Upper lobe of left lung (tissue), 6 donors: ENCODE measurements at regions not wholly inside any gene's neighbourhood (a gene's known extent, or its start where the extent isn't known, plus 50 kb on each side); places are given as distances from the start of the nearest gene placed in this dataset.

Experiments
- ATAC-seq, 2 donors: fragments of 200-7000 bp; cut with Tn5 transposase; one replicate each; pipeline ENCODE4 v1.9.1; 2022; ENCODE audit warnings: mild to moderate bottlenecking in 2 of 2, moderate library complexity in 2 of 2; ENCODE audit not compliant: low FRiP score in 2 of 2
- DNase-seq, 2 donors: peaks; one replicate each; pipeline ENCODE4 v3.0.0-alpha.2; 2019 to 2020
- H3K27ac ChIP-seq, 4 donors: fragments of 200-600 bp; sonication (generic); one replicate each; pipeline ENCODE4 v1.5.1; 2016 to 2019
- H3K27me3 ChIP-seq, 4 donors: fragments of 200-600 bp; sonication (generic); one replicate each; pipeline ENCODE4 v1.5.1; 2017 to 2019
- H3K36me3 ChIP-seq, 4 donors: fragments of 200-600 bp; sonication (generic); one replicate each; pipeline ENCODE4 v1.5.1; 2016 to 2019
- H3K4me1 ChIP-seq, 4 donors: fragments of 200-600 bp; sonication (generic); one replicate each; pipeline ENCODE4 v1.5.1; 2018 to 2019
- H3K4me3 ChIP-seq, 4 donors: fragments of 200-600 bp; sonication (generic); one replicate each; pipeline ENCODE4 v1.5.1; 2017 to 2019; ENCODE audit warnings: mild to moderate bottlenecking in 2 of 4, moderate library complexity in 1 of 4
- H3K9me3 ChIP-seq, 4 donors: fragments of 200-600 bp; sonication (generic); one replicate each; pipeline ENCODE4 v1.5.1; 2018 to 2019
- EP300 ChIP-seq, 4 donors: sonication (generic); formaldehyde crosslinking; IDR thresholded peaks; one replicate each; pipeline ENCODE4 v1.5.1; 2017; ENCODE audit warnings: antibody characterized with exemption in 4 of 4, control low read depth in 2 of 4
- POLR2A ChIP-seq, 4 donors: fragments of 450-650 bp; IDR thresholded peaks; one replicate each; pipeline ENCODE4 v1.5.1; 2016 to 2017; ENCODE audit warnings: antibody characterized with exemption in 4 of 4, mild to moderate bottlenecking in 2 of 4
- POLR2AphosphoS5 ChIP-seq, 2 donors: sonication (generic); formaldehyde crosslinking; IDR thresholded peaks; one replicate each; pipeline ENCODE4 v1.5.1; 2017; ENCODE audit warnings: antibody characterized with exemption in 2 of 2
- WGBS, 2 donors: methylation state at CpG; one replicate each; pipeline ENCODE4 v1.1.5; 2017 to 2018; 5-methylcytosine and 5-hydroxymethylcytosine counted together
- TF ChIP-seq, protein P1 (sequence below), 6 experiments: fragments of 450-650 bp in 4 of 6; fragments of 200-600 bp in 2 of 6; sonication (generic) in 2 of 6; IDR thresholded peaks; one replicate each; pipeline ENCODE4 v1.5.1; 2016 to 2019; ENCODE audit warnings: antibody characterized with exemption in 6 of 6
- donor health status: DM: no; HTN: no; CAD: no; lungs with moderate emphysema.
- donor health status: DM: no; HTN: yes; CAD: no; lungs with severe emphysema.

DNA sequence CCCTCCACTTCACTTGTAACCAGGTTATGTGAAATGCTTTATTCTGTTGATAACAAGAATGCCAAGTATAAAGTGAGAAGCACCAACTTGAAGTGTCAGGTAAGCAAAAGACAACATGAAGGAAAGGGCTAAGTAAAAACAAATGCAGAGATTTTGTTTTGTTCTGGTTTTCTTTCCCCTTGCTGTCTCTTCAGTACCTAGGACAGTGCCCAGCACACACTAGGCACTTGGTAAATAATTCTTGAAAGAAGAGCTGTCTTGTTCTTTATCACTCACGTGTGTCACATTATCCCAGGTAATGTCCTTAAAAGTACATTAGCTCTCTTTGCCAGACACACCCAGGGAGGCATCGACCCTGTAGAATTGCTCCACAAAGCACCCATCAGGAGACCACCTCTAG lies 350.0 kb upstream of the IRAK1BP1 start:
- H3K9me3 ChIP-seq: no peaks in the 10 kb centered on the region
- WGBS, 2 donors: 34 to 42% methylated on average over 2 of the region's 2 CpGs
- H3K4me1 ChIP-seq: no peaks in the 10 kb centered on the region
- H3K4me3 ChIP-seq: no peak overlapping the region
- DNase-seq (no peak), ATAC-seq (no peak)
- H3K36me3 ChIP-seq: no peaks in the 10 kb centered on the region
- TF ChIP-seq EP300 (IDR thresholded peaks at IDR 0.05) (no peak), POLR2A (IDR thresholded peaks at IDR 0.05) (no peak), POLR2AphosphoS5 (IDR thresholded peaks at IDR 0.05) (no peak)
- TF ChIP-seq, protein P1, sequence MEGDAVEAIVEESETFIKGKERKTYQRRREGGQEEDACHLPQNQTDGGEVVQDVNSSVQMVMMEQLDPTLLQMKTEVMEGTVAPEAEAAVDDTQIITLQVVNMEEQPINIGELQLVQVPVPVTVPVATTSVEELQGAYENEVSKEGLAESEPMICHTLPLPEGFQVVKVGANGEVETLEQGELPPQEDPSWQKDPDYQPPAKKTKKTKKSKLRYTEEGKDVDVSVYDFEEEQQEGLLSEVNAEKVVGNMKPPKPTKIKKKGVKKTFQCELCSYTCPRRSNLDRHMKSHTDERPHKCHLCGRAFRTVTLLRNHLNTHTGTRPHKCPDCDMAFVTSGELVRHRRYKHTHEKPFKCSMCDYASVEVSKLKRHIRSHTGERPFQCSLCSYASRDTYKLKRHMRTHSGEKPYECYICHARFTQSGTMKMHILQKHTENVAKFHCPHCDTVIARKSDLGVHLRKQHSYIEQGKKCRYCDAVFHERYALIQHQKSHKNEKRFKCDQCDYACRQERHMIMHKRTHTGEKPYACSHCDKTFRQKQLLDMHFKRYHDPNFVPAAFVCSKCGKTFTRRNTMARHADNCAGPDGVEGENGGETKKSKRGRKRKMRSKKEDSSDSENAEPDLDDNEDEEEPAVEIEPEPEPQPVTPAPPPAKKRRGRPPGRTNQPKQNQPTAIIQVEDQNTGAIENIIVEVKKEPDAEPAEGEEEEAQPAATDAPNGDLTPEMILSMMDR (IDR thresholded peaks at IDR 0.05): no peak
- no peak overlapping the region for H3K27ac ChIP-seq
- H3K27me3 ChIP-seq: no peaks in the 10 kb centered on the region

DNA sequence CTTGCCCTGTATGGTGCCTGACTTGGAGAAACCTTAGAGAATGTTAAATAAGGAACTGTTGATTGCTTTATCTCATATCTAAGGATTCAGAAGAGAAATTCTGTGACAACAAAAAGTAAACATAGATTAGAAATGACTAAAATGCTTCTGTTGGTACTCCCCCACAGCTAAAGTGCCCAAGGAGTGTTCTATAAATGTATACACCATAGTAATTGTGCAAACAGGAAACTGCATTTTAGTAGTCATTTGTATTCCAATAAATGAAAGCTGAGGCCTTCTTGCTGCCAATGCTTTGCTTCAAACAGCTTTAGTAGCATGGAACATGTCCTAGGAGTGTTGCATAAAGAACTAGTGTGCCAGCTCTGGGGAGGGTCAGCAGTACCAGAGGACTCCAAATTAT lies 343.7 kb upstream of the IRAK1BP1 start:
- TF ChIP-seq POLR2AphosphoS5 (IDR thresholded peaks at IDR 0.05) (no peak), EP300 (IDR thresholded peaks at IDR 0.05) (no peak)
- TF ChIP-seq, protein P1 (IDR thresholded peaks at IDR 0.05): no peak
- no peak overlapping the region for H3K27ac ChIP-seq
- H3K27me3 ChIP-seq: no peaks in the 10 kb centered on the region
- H3K4me1 ChIP-seq: no peaks in the 10 kb centered on the region
- no peaks in the 10 kb centered on the region for H3K9me3 ChIP-seq
- no peaks in the 10 kb centered on the region for H3K36me3 ChIP-seq
- no peak overlapping the region for H3K4me3 ChIP-seq
- ATAC-seq (no peak), DNase-seq (no peak)

DNA sequence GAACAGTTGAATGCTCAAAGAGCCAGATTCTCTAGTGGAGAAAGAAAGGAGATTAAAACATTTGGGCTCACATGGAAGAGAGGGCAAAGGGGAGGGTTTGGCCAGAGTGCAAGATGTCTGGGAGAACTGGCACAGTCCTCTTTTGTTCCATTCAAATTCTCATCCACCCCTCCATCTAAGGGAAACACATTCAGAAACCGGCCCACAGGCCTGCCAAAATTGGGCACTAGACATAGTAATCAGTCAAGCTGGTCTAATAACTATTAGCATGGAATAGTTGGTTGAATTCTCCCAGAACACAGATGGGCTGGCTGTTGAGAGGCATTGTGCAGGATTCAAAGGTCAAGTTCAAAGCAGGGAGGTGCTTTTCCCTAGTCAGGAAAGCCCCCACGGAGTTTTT lies 341.4 kb upstream of the IRAK1BP1 start:
- no peaks in the 10 kb centered on the region for H3K9me3 ChIP-seq
- no peak for DNase-seq
- no peak overlapping the region for H3K4me3 ChIP-seq
- 58 to 61% methylated on average over 2 of the region's 2 CpGs for WGBS, 2 donors
- H3K4me1 ChIP-seq: no peaks in the 10 kb centered on the region
- H3K27ac ChIP-seq: no peak overlapping the region
- TF ChIP-seq EP300 (IDR thresholded peaks at IDR 0.05): no peak
- TF ChIP-seq, protein P1 (IDR thresholded peaks at IDR 0.05): no peak
- no peak for TF ChIP-seq POLR2AphosphoS5 (IDR thresholded peaks at IDR 0.05)
- no peak for TF ChIP-seq POLR2A (IDR thresholded peaks at IDR 0.05)
- no peak for ATAC-seq
- no peaks in the 10 kb centered on the region for H3K36me3 ChIP-seq
- H3K27me3 ChIP-seq: no peaks in the 10 kb centered on the region

DNA sequence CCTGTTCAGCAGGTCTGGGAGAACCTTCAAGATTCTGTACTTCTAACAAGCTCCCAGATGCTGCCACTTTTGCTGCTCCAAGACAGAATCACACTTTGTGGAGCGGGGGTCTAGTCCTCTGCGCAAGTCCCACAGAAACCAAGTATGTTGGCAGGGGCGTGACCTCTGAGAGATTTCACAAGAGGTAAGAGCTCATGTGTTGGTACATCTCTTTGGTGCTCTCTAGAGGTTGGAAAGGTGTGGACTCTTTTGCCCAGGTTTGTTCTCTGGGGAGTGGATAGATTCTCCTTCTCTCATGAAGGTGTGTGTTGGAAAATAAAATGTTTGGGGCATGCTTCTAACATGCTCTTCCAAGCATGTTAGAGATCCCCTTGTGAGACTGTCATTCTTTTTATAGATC lies 340.9 kb upstream of the IRAK1BP1 start:
- WGBS, 2 donors: 83 to 95% methylated on average over 3 of the region's 3 CpGs
- no peak for TF ChIP-seq POLR2A (IDR thresholded peaks at IDR 0.05)
- TF ChIP-seq POLR2AphosphoS5 (IDR thresholded peaks at IDR 0.05): no peak
- TF ChIP-seq, protein P1 (IDR thresholded peaks at IDR 0.05): no peak
- TF ChIP-seq EP300 (IDR thresholded peaks at IDR 0.05): no peak
- no peaks in the 10 kb centered on the region for H3K36me3 ChIP-seq
- H3K9me3 ChIP-seq: no peaks in the 10 kb centered on the region
- H3K27me3 ChIP-seq: no peaks in the 10 kb centered on the region
- ATAC-seq: no peak
- no peak overlapping the region for H3K4me3 ChIP-seq
- H3K4me1 ChIP-seq: no peaks in the 10 kb centered on the region
- no peak overlapping the region for H3K27ac ChIP-seq
- DNase-seq: no peak

DNA sequence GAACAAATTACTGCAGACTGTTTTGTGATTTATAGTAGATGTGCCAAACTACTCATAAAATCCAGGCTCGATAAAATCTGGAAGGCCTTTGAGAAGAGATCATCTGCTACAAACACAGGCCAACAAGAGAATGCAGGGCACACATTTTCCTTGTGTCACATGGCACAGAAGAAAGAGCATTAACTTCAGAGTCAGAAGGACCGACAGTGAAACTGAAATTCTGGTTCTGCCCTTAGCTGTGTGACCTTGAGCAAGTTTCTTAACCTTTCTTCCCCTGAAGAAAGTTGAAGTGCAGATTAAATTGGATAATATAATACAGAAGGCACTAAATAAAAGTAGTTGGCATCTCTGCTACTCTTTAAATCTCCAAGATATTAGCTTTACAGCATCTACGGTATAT lies 338.4 kb upstream of the IRAK1BP1 start:
- Histone ChIP-seq H3K27ac (no peak overlapping the region), H3K27me3 (no peaks in the 10 kb centered on the region), H3K9me3 (no peaks in the 10 kb centered on the region), H3K4me3 (no peak overlapping the region), H3K4me1 (no peaks in the 10 kb centered on the region), H3K36me3 (no peaks in the 10 kb centered on the region)
- TF ChIP-seq POLR2AphosphoS5 (IDR thresholded peaks at IDR 0.05) (no peak), POLR2A (IDR thresholded peaks at IDR 0.05) (no peak), EP300 (IDR thresholded peaks at IDR 0.05) (no peak)
- TF ChIP-seq, protein P1 (IDR thresholded peaks at IDR 0.05): no peak
- DNase-seq (no peak), ATAC-seq (no peak)
- 84% methylated on average over 3 of the region's 3 CpGs for WGBS, 2 donors
